Esophagus squamous epithelium (tissue), 4 donors: ENCODE measurements at regions not wholly inside any gene's neighbourhood (a gene's known extent, or its start where the extent isn't known, plus 50 kb on each side); places are given as distances from the start of the nearest gene placed in this dataset.
"Not testable (repeated sequence)": the region's sequence is repeated elsewhere in the genome, so short reads cannot be mapped to it uniquely, and the experiment has no call there.

Experiments used
- CTCF ChIP-seq, 6 experiments: fragments of 450-650 bp in 4 of 6; fragments of 200-600 bp in 2 of 6; sonication (generic) in 2 of 6; IDR thresholded peaks; one replicate each; pipeline ENCODE4 v1.5.1; 2016 to 2019; ENCODE audit warnings: antibody characterized with exemption in 6 of 6, mild to moderate bottlenecking in 4 of 6, moderate library complexity in 4 of 6
- POLR2A ChIP-seq, 4 donors: fragments of 450-650 bp; IDR thresholded peaks; one replicate each; pipeline ENCODE4 v1.6.1; 2017; ENCODE audit warnings: antibody characterized with exemption in 4 of 4, mild to moderate bottlenecking in 4 of 4, moderate library complexity in 3 of 4

- TF ChIP-seq POLR2A, CTCF (IDR thresholded peaks at IDR 0.05): not testable (repeated sequence)
Observed at GRCh38 chr6:103092414-103092813, 1698.9 kb downstream of the GRIK2 start.
